Aorta (tissue), 5 donors: ENCODE measurements at regions not wholly inside any gene's neighbourhood (a gene's known extent, or its start where the extent isn't known, plus 50 kb on each side); places are given as distances from the start of the nearest gene placed in this dataset.

Experiments used
- ATAC-seq: fragments of 200-7000 bp; cut with Tn5 transposase; one replicate; pipeline ENCODE4 v1.9.1; 2022; ENCODE audit warnings: moderate library complexity; ENCODE audit not compliant: low FRiP score
- DNase-seq, 2 donors: peaks; one replicate each; pipeline ENCODE4 v3.0.0-alpha.2; 2020
- H3K27ac ChIP-seq, 2 donors: one replicate each; pipeline ENCODE4 v1.5.1; 2013; ENCODE audit warnings: low read length in 2 of 2, mild to moderate bottlenecking in 2 of 2, moderate library complexity in 2 of 2, control low read depth in 1 of 2, inconsistent platforms in 1 of 2, low read depth in 1 of 2
- H3K27me3 ChIP-seq, 2 donors: one replicate each; pipeline ENCODE4 v1.6.1; 2013; ENCODE audit warnings: control low read depth in 1 of 2, low read length in 1 of 2, mild to moderate bottlenecking in 1 of 2, moderate library complexity in 1 of 2; ENCODE audit not compliant: insufficient read depth in 2 of 2, control insufficient read depth in 1 of 2
- H3K36me3 ChIP-seq, 2 donors: one replicate each; pipeline ENCODE4 v1.6.1; 2013; ENCODE audit warnings: control low read depth in 1 of 2, low read length in 1 of 2, mild to moderate bottlenecking in 1 of 2; ENCODE audit not compliant: insufficient read depth in 2 of 2, control insufficient read depth in 1 of 2
- H3K4me1 ChIP-seq, 2 donors: one replicate each; pipeline ENCODE4 v1.6.1; 2013; ENCODE audit warnings: low read length in 2 of 2, control low read depth in 1 of 2, mild to moderate bottlenecking in 1 of 2, moderate library complexity in 1 of 2; ENCODE audit not compliant: insufficient read depth in 2 of 2, control insufficient read depth in 1 of 2
- H3K4me3 ChIP-seq, 2 donors: one replicate each; pipeline ENCODE4 v1.5.1; 2013; ENCODE audit warnings: low read length in 2 of 2, control low read depth in 1 of 2, mild to moderate bottlenecking in 1 of 2
- H3K9me3 ChIP-seq: one replicate; pipeline ENCODE4 v1.6.1; 2013; ENCODE audit warnings: mild to moderate bottlenecking, low read length; ENCODE audit not compliant: control insufficient read depth
- WGBS, 2 donors: extraction: QIAGEN DNeasy Blood & Tissue Kit; methylation state at CpG; one replicate each; pipeline ENCODE4 v1.1.7; 2013; 5-methylcytosine and 5-hydroxymethylcytosine counted together
- intact Hi-C, 2 donors: fragments of 100-400 bp; cut with DNase I; formaldehyde crosslinking; loops; one replicate each; pipeline versions ENCODE4 v1.14.2 to v1.15.0; 2022
- donor health status: healthy with polysubstance abuse.
- donor health status: Bipolar disorder and iron deficiency.
- donor health status: DM: no; HTN: no; CAD: no.
- donor health status: DM: no; HTN: no; CAD: no.
- donor health status: DM: yes; HTN: yes; CAD: no.

DNA sequence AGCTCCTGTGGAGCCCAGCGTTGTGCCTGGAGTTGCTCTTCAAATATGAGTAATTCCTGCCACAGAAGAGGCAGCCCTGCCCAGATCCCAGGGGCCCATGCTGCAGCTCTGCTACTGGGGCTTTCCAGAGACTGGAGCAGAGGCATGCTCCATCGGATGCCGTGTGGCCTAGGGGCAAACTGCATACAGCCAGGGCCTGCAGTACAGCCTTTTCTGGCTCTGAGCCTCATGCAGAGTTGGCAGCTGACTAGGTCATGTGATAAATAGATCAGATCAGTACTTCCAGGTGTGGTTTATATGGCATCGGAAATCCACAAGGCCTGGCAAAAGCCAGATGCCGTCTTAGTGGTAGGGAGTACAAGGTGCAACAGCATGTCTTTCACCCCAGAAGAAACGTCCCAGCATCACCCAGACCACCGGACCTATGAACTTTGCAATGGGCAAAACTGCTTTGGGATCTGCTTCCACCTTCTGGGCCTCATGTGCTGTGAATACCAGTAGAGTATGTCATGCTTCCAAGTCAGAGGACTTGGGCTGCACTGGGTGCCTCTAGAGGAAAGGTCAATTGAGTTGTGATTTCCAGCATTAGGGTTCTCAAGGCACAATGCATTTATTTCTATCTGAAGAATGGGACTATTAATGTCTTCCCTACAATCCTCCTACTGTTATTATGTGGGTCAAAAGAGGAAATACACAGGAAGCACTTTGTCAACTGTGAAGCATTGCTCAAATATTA lies 250.7 kb upstream of the ZNF32 start:
- Histone ChIP-seq H3K9me3 (no peaks in the 10 kb centered on the region), H3K4me1 (no peaks in the 10 kb centered on the region), H3K27ac (no peak overlapping the region), H3K4me3 (no peak overlapping the region), H3K36me3 (no peaks in the 10 kb centered on the region), H3K27me3 (no peaks in the 10 kb centered on the region)
- 84 to 85% methylated on average over 7 of the region's 7 CpGs for WGBS, 2 donors
- ATAC-seq (no peak), DNase-seq (no peak)
- intact Hi-C loops, result no loop called here

DNA sequence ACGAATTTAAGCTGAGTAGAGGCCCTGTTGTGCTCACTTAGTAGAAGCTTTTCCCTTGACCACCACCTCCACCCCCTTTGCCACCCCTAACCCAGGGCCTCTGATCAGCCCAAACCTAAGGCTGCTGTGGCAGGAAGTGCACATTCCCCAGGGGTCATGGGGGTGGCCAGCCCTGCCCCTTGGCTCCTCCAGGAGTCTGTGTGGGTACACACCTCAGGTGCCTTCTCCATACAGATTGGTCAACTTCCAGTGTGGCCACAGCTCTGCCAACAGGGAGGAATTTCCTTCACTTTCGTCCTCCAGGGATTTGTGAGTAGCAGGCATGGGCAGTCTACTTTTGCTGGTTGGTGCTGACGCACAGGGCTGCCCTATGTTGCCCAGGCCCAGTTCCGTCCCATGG lies 249.9 kb upstream of the ZNF32 start:
- Histone ChIP-seq H3K36me3 (no peaks in the 10 kb centered on the region), H3K4me1 (no peaks in the 10 kb centered on the region), H3K4me3 (no peak overlapping the region), H3K27me3 (no peaks in the 10 kb centered on the region), H3K27ac (no peak overlapping the region), H3K9me3 (no peaks in the 10 kb centered on the region)
- DNase-seq, result no peak
- intact Hi-C loops, result no loop called here
- no peak for ATAC-seq
- 70 to 76% methylated on average over 4 of the region's 4 CpGs for WGBS, 2 donors

DNA sequence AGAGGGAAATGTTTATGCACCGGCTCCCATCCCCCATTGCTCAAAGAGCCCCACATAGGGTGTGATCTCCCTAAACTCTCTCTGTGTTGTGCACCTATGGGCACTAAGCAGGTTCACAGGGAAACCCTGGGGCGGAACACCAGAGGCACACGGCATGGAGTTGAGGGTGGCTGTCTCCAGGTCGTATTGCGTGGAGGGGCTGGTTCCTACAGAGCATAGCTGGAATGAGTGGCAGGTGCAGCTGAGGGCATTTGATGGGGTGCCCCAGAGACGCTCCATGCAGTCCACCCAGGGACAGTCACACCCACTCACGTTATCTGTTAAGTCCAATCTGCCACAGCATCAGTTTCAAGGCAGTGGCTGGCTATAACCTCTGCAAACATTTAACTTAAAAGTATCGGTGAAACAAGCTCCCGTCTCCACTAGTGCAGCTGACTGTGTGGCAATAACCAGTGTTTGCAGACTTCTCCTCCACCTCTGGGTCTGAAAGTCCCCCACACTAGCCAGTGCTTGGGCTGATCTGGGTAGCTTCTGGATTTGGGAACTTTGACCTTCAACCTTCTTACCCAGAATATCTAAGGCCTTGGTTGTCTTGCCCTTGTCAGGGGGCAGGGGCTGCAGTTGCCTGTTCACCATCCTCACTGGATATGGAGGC lies 249.2 kb upstream of the ZNF32 start:
- Histone ChIP-seq H3K9me3 (no peaks in the 10 kb centered on the region), H3K36me3 (no peaks in the 10 kb centered on the region), H3K4me1 (no peaks in the 10 kb centered on the region), H3K4me3 (no peak overlapping the region), H3K27me3 (no peaks in the 10 kb centered on the region), H3K27ac (no peak overlapping the region)
- ATAC-seq (no peak), DNase-seq (no peak)
- 86 to 87% methylated on average over 9 of the region's 9 CpGs for WGBS, 2 donors
- intact Hi-C loops, result no loop called here

DNA sequence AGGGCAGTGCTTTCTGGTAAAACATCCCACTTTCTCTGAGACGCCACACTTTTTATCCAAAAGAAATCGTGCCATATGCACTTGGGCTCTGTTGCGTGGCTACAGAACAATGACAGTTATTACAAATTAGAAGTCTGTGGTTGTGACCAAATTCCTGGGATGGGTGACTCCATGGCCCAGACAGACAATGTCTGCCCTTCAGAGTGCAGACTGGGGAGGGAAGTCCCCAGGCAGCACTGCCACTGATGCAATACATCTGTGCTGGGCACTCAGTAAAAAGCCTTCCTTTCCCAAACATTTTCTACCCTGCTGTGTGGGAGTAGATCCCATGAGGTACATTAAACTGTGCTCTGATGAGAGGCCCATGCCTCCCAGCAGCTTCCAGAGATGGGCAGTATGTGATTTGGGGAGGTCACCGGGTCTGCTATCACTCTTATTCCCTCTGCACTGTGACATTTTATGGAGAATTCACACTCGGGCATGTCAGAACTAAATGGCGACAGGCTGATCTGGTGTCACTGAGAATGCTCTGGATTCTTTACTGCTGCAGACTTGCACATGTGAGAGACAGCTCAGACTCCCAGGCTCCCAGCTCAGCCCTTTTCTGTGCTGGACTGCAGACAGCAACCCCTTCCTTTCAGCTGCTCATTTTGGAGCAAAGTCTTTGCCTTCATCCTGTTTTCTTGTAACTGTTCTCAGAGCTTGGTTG lies 243.5 kb upstream of the ZNF32 start:
- ATAC-seq (no peak), DNase-seq (no peak)
- Histone ChIP-seq H3K9me3 (no peaks in the 10 kb centered on the region), H3K27ac (no peak overlapping the region), H3K27me3 (no peaks in the 10 kb centered on the region), H3K4me1 (no peaks in the 10 kb centered on the region), H3K4me3 (no peak overlapping the region), H3K36me3 (no peaks in the 10 kb centered on the region)
- 81 to 85% methylated on average over 6 of the region's 6 CpGs for WGBS, 2 donors
- intact Hi-C loops, result no loop called here

DNA sequence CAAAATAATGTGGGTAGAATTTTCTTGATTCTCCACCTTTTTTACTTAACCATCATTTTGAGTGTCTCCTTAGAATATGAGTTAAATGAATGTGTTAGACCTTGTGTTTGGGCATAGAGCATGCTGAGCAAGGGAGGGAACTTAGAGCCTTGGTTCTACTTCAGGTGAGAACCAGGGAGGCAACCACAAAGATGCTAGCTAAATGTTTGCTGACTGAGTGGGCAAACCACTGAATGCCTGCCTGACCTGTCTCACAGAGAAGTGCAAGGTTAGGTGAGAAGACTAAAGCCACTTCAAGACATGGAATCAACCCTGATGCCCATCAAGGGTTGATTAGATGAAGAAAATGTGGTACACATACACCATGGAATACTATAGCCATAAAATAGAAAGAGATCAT lies 242.6 kb upstream of the ZNF32 start:
- no peak for DNase-seq
- no peak for ATAC-seq
- Histone ChIP-seq H3K27ac (no peak overlapping the region), H3K4me1 (no peaks in the 10 kb centered on the region), H3K4me3 (no peak overlapping the region), H3K36me3 (no peaks in the 10 kb centered on the region), H3K27me3 (no peaks in the 10 kb centered on the region), H3K9me3 (no peaks in the 10 kb centered on the region)
- intact Hi-C loops, result no loop called here

DNA sequence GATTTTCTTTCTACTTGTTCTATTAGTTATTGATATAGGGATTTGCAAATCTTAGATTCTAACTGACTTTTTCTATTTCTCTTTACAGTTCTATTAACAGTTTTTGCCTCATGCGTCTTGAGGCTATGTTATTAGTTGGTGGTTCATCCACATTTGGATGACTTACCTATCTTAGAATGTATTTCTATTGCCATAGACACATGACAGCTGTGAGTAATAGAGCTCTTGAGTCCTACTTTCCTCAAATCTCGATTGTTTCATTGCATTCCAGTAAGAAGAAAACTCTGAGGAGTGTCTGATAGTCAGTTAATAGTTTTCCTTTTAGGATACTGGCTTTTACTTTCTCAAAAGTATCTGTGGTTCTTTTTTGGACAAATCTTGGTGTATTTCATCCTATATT lies 241.4 kb upstream of the ZNF32 start:
- intact Hi-C loops, result no loop called here
- ATAC-seq (no peak), DNase-seq (no peak)
- no peaks in the 10 kb centered on the region for H3K9me3 ChIP-seq
- H3K36me3 ChIP-seq, result no peaks in the 10 kb centered on the region
- no peak overlapping the region for H3K4me3 ChIP-seq
- H3K27ac ChIP-seq, result no peak overlapping the region
- no peaks in the 10 kb centered on the region for H3K4me1 ChIP-seq
- WGBS, 2 donors, result 76 to 80% methylated on average over 2 of the region's 2 CpGs
- H3K27me3 ChIP-seq, result no peaks in the 10 kb centered on the region

DNA sequence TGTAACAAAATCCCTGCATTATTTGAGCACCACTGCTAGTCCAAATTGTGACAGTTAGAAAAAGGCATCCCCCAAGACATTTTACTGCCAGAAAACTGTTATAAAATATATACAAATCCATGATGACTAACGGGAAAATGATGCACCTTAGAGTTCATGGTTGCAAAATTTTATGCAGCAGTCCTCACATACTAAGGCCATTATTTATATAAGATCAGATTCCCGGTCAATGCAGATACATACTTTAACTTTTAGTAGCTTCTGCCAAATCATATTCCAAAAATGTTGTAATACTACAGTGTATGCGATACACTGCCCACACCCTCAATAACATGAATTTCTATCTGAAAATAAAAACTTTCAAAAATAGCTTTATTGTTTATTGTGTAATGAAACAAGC lies 239.9 kb upstream of the ZNF32 start:
- intact Hi-C loops, result no loop called here
- 67 to 74% methylated on average over 3 of the region's 3 CpGs for WGBS, 2 donors
- Histone ChIP-seq H3K9me3 (no peaks in the 10 kb centered on the region), H3K36me3 (no peaks in the 10 kb centered on the region), H3K27ac (no peak overlapping the region), H3K4me1 (no peaks in the 10 kb centered on the region), H3K4me3 (no peak overlapping the region), H3K27me3 (no peaks in the 10 kb centered on the region)
- ATAC-seq, result no peak
- DNase-seq, result no peak

DNA sequence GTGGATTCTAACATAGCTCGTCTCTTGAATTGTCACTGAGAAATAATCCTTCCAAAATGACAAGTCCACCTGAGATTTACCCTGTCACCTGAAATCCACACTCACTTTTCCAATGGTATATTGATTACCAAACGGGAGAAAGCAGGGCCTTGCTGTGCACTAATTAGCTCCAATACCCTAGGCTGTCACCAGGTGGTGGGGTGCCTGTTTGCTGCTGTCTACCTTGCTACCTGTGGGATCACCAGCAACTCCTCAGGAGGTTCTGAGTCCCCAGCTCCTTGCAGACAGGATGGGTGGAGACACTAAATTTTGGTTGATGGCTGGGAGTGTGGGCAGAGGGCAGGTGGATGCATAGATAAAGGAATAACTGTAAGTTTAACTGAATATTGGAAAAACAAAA lies 237.2 kb upstream of the ZNF32 start:
- Histone ChIP-seq H3K4me3 (no peak overlapping the region), H3K27ac (no peak overlapping the region), H3K27me3 (no peaks in the 10 kb centered on the region), H3K4me1 (no peaks in the 10 kb centered on the region), H3K36me3 (no peaks in the 10 kb centered on the region), H3K9me3 (no peaks in the 10 kb centered on the region)
- ATAC-seq (no peak), DNase-seq (no peak)
- intact Hi-C loops, result no loop called here
- WGBS, 2 donors, result 96 to 97% methylated on average over 2 of the region's 2 CpGs

DNA sequence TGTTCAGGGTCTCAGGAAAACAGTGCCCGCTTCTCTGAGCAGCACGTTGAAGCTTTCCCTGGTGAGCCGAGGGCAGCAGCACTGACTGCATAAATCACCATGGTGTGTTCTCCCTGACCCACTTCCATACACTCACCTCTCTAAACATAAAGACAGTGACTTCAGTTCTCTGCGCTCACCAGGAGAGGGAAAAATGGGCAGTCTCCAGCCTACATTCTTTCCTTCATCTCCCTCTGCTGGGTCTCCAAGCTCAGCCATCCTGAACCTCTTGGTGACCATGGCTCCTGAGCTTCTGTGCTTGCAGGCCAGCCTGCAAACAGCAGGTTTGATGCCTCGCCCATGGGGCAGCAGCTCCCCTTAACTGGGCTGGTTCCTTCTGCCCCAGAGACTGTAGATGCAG lies 236.6 kb upstream of the ZNF32 start:
- WGBS, 2 donors, result 96 to 97% methylated on average over 5 of the region's 5 CpGs
- intact Hi-C loops, result no loop called here
- DNase-seq, result no peak

More for the DNA sequence above, 236.6 kb upstream of the ZNF32 start:
- Histone ChIP-seq H3K27me3 (no peaks in the 10 kb centered on the region), H3K27ac (no peak overlapping the region), H3K36me3 (no peaks in the 10 kb centered on the region), H3K9me3 (no peaks in the 10 kb centered on the region), H3K4me3 (no peak overlapping the region), H3K4me1 (no peaks in the 10 kb centered on the region)
- no peak for ATAC-seq
